ENCODE measurements at regions not wholly inside any gene's neighbourhood (a gene's known extent, or its start where the extent isn't known, plus 50 kb on each side); places are given as distances from the start of the nearest gene placed in this dataset.

DNA sequence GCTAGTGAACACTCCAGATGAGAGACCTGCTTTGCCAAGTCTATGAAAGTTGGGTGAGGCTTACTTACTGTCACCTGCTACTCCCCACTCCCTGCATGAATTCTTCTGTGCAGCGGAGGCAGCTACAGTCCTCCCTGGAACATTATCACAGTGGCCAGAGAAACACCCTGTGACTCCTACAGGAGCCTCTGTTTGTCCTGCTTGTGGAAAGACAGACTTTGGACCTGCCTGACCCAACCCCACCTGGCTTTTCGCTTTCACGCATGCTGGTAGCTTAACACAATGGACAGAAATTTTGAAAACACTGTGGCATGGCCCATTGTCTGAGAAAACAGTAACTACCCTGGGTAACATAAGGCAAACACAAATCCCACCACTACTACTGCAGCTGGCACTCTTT lies 1565.5 kb upstream of the CADM2 start:
- DNase-seq (ENCODE audit: low read depth) = no peak
- no peaks in the 10 kb centered on the region for H3K36me3 ChIP-seq (ENCODE audit: control insufficient read depth, insufficient read depth, low read length)
- no peaks in the 10 kb centered on the region for H3K27me3 ChIP-seq (ENCODE audit: control insufficient read depth, insufficient read depth, low read length)
- no peak for TF ChIP-seq CTCF (IDR thresholded peaks at IDR 0.05; ENCODE audit: insufficient read depth, low read length, poor library complexity, severe bottlenecking)
- H3K4me3 ChIP-seq (ENCODE audit: low read depth, low read length) = no peak overlapping the region

DNA sequence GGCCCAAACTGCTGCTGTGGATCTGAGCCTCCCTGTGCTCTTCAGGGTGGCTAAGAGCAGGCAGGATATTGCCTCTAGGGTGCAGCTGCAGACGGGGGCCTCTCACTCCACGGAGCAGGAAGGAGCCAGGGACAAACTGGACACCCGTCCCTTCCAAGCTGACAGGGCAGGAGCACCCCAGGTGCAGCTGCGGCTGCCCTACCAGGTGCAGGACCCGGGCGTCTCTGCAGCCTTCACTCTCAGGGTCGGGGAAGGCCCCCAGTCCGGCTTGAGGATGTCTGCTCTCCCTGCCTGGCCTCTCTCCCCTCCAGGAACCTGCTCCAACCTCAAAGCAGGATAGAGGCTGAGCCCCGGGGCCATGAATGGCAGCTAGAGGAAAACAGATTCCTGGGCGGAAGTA lies 1554.9 kb upstream of the CADM2 start:
- Histone ChIP-seq H3K27me3 (ENCODE audit: control insufficient read depth, insufficient read depth, low read length) (no peaks in the 10 kb centered on the region), H3K36me3 (ENCODE audit: control insufficient read depth, insufficient read depth, low read length) (no peaks in the 10 kb centered on the region), H3K4me3 (ENCODE audit: low read depth, low read length) (no peak overlapping the region)
- no peak for TF ChIP-seq CTCF (IDR thresholded peaks at IDR 0.05; ENCODE audit: insufficient read depth, low read length, poor library complexity, severe bottlenecking)
- no peak for DNase-seq (ENCODE audit: low read depth)

DNA sequence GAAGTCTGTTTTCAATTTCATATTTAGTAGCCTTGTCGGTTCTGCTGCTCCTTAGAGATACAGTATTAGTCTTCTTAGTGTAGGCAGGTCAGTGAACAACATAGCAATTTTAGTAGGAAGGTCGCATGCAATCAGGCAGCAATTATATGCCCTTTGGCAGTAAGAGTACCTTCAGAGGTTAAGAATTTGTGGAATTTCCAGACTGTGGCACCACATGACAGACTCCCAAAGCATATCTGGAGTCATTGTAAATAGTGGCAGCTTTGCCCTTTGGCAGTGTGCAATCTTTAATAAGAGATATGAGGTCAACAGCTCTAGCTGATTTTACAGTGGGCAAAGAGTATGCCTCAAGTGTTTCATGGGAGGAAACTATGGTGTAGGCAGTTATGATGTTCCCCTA lies 1532.5 kb upstream of the CADM2 start:
- Histone ChIP-seq H3K4me3 (ENCODE audit: low read depth, low read length) (no peak overlapping the region), H3K27me3 (ENCODE audit: control insufficient read depth, insufficient read depth, low read length) (no peaks in the 10 kb centered on the region), H3K36me3 (ENCODE audit: control insufficient read depth, insufficient read depth, low read length) (no peaks in the 10 kb centered on the region)
- TF ChIP-seq CTCF (IDR thresholded peaks at IDR 0.05; ENCODE audit: insufficient read depth, low read length, poor library complexity, severe bottlenecking) = no peak
- DNase-seq (ENCODE audit: low read depth) = no peak

DNA sequence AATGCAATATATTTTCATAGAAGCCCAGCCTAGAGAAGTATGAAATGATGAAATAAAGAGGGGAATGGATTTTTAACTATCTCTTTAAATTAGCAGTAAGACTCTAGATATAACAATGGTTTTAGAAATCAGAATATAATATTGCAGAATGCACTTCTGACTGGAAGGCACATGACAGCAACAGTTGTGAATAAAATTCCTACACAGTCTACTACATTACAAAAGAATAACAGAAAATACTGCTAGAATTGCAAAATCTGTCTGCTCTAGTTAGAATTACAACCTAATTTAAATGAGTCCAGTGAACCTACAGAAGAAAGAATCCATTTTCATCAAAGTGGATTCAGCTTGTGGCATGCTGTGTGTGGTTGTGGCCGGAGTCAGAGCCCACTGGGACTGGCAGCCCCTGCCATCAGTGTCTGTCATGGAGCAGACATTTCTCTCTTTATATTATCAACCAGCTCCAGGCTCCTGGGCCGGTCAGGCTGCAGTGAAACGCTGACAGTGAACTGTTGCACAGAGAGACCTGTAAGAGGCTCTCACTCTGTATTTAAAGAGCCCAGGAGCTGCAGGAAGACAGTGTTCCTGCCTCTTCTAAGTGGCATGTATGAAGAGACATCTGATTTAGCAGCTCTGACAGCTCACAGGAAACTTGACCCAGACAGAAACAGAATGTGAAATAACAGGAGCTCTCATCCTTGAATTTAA lies 1523.8 kb upstream of the CADM2 start:
- H3K4me3 ChIP-seq (ENCODE audit: low read depth, low read length) = no peak overlapping the region

DNA sequence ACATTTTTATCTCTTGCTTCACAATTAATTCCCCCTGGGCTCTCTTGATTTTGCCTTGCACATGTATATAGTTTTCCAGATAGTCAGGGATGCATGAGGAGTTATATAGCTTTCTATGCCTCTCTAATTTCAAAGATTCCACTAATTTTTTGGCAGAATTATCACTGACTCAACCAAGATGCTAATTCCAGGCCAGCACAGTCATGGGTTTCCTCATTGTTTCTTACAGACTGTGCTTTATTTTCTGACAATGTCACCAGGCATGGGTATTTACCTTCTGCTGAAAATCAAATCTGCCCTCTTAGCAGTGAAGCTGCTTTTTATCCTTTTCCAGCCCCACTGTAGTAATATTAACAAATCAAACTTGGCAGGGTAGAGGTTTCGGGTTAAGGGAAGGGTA lies 1520.6 kb upstream of the CADM2 start:
- Histone ChIP-seq H3K27me3 (ENCODE audit: control insufficient read depth, insufficient read depth, low read length) (no peaks in the 10 kb centered on the region), H3K36me3 (ENCODE audit: control insufficient read depth, insufficient read depth, low read length) (no peaks in the 10 kb centered on the region), H3K4me3 (ENCODE audit: low read depth, low read length) (no peak overlapping the region)
- DNase-seq (ENCODE audit: low read depth) = no peak
- no peak for TF ChIP-seq CTCF (IDR thresholded peaks at IDR 0.05; ENCODE audit: insufficient read depth, low read length, poor library complexity, severe bottlenecking)

More for the DNA sequence above, 1523.8 kb upstream of the CADM2 start:
- H3K36me3 ChIP-seq (ENCODE audit: control insufficient read depth, insufficient read depth, low read length) = no peaks in the 10 kb centered on the region
- no peaks in the 10 kb centered on the region for H3K27me3 ChIP-seq (ENCODE audit: control insufficient read depth, insufficient read depth, low read length)
- no peak for DNase-seq (ENCODE audit: low read depth)
- no peak for TF ChIP-seq CTCF (IDR thresholded peaks at IDR 0.05; ENCODE audit: insufficient read depth, low read length, poor library complexity, severe bottlenecking)

GRCh38 chr3:83453056-83453455 lies 1505.7 kb upstream of the CADM2 start:
- DNase-seq (ENCODE audit: low read depth) = no peak
- Histone ChIP-seq H3K36me3 (ENCODE audit: control insufficient read depth, insufficient read depth, low read length) (no peaks in the 10 kb centered on the region), H3K27me3 (ENCODE audit: control insufficient read depth, insufficient read depth, low read length) (no peaks in the 10 kb centered on the region), H3K4me3 (ENCODE audit: low read depth, low read length) (no peak overlapping the region)
- no peak for TF ChIP-seq CTCF (IDR thresholded peaks at IDR 0.05; ENCODE audit: insufficient read depth, low read length, poor library complexity, severe bottlenecking)

Data from kidney epithelial cell (primary cell).